HG03039 (cell line): ENCODE measurements at regions not wholly inside any gene's neighbourhood (a gene's known extent, or its start where the extent isn't known, plus 50 kb on each side); places are given as distances from the start of the nearest gene placed in this dataset.
"Not testable (repeated sequence)": the region's sequence is repeated elsewhere in the genome, so short reads cannot be mapped to it uniquely, and the experiment has no call there.

ENCODE experiments used
- ATAC-seq: cut with Tn5 transposase; IDR thresholded peaks from one replicate; pipeline ENCODE4 v1.9.1; 2021; ENCODE audit warnings: mild to moderate bottlenecking, moderate library complexity; ENCODE audit not compliant: unreplicated experiment

- not testable (repeated sequence) for ATAC-seq
Measured at GRCh38 chr6:86284809-86285480, 642.3 kb upstream of the SYNCRIP start.

- ATAC-seq = not testable (repeated sequence)
Measured at GRCh38 chr6:86283596-86283995, 640.9 kb upstream of the SYNCRIP start.

- no peak for ATAC-seq
Measured at GRCh38 chr6:86276056-86276455, 633.4 kb upstream of the SYNCRIP start.

GRCh38 chr6:86273936-86274335 lies 631.2 kb upstream of the SYNCRIP start:
- no peak for ATAC-seq

- ATAC-seq = no peak
Measured at GRCh38 chr6:86256615-86257187, 614.0 kb upstream of the SYNCRIP start.

- ATAC-seq = no peak
Measured at GRCh38 chr6:86255973-86256372, 613.3 kb upstream of the SYNCRIP start.

GRCh38 chr6:86251106-86251505 lies 608.4 kb upstream of the SYNCRIP start:
- ATAC-seq = peak; percentile 48

GRCh38 chr6:86217906-86218305 lies 575.2 kb upstream of the SYNCRIP start:
- no peak for ATAC-seq

GRCh38 chr6:86215323-86215722 lies 572.6 kb upstream of the SYNCRIP start:
- ATAC-seq = no peak

GRCh38 chr6:86205980-86206379 lies 563.3 kb upstream of the SYNCRIP start:
- ATAC-seq = no peak

GRCh38 chr6:86203044-86203443 lies 560.4 kb upstream of the SYNCRIP start:
- ATAC-seq = no peak

GRCh38 chr6:86193821-86194220 lies 551.1 kb upstream of the SYNCRIP start:
- no peak for ATAC-seq

GRCh38 chr6:86192123-86192522 lies 549.4 kb upstream of the SYNCRIP start:
- ATAC-seq = peak; percentile 94

- ATAC-seq = not testable (repeated sequence)
Measured at GRCh38 chr6:86175149-86175548, 532.5 kb upstream of the SYNCRIP start.

- no peak for ATAC-seq
Measured at GRCh38 chr6:86154852-86155251, 512.2 kb upstream of the SYNCRIP start.

GRCh38 chr6:86153521-86153920 lies 510.8 kb upstream of the SYNCRIP start:
- no peak for ATAC-seq

- no peak for ATAC-seq
Measured at GRCh38 chr6:86152546-86152945, 509.9 kb upstream of the SYNCRIP start.

GRCh38 chr6:86148586-86148985 lies 505.9 kb upstream of the SYNCRIP start:
- ATAC-seq = no peak

- no peak for ATAC-seq
Measured at GRCh38 chr6:86147859-86148258, 505.2 kb upstream of the SYNCRIP start.

- ATAC-seq = no peak
Measured at GRCh38 chr6:86147311-86147710, 504.6 kb upstream of the SYNCRIP start.

GRCh38 chr6:86146751-86147150 lies 504.1 kb upstream of the SYNCRIP start:
- ATAC-seq = not testable (repeated sequence)

GRCh38 chr6:86142326-86142725 lies 499.6 kb upstream of the SYNCRIP start:
- ATAC-seq = no peak
